ENCODE measurements at regions not wholly inside any gene's neighbourhood (a gene's known extent, or its start where the extent isn't known, plus 50 kb on each side); places are given as distances from the start of the nearest gene placed in this dataset.

DNA sequence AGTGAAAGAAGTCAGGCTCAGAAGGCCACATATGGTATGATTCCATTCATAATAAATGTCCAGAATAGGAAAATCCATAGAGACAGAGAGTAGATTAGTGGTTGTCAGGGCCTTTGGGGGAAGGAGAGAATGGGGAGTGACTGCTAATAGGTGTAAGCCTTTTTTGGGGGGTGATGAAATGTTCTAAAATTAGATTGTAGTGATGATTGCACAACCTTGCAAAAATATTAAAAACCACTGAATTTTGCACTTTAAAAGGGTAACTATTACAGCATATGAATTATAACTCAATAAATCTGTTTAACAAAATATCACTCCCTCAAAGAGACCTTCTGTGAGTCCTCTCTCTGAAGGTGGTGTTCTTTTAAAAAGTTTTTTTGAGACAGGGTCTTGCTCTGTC, 72.3 kb upstream of the GRK3 start:
- intact Hi-C loops (cut with micrococcal nuclease), result no loop called here

More for the DNA sequence above, 72.3 kb upstream of the GRK3 start:
- no peaks in the 10 kb centered on the region for H3K9me1 ChIP-seq (replicated peaks; ENCODE audit: control insufficient read depth, extremely low read depth, insufficient read depth, low read length)
- H3K4me2 ChIP-seq (ENCODE audit: insufficient read depth, low read length), result no peak overlapping the region
- DNase-seq (ENCODE audit: low read depth, low spot score) (no peak), FAIRE-seq (no peak)
- H3K79me2 ChIP-seq (ENCODE audit: control insufficient read depth, insufficient read depth, low read length), result no peaks in the 10 kb centered on the region
- no peaks in the 10 kb centered on the region for H3K27me3 ChIP-seq (ENCODE audit: control insufficient read depth in 2 of 2, insufficient read depth in 2 of 2, low read length in 2 of 2)
- H3K4me1 ChIP-seq (ENCODE audit: control insufficient read depth, extremely low read depth, insufficient read depth, low read length), result no peaks in the 10 kb centered on the region
- dilution Hi-C loops (cut with MboI; ENCODE audit: extremely low pct_ligation_motif_present, low sequenced_read_pairs), result no loop called here
- H3K4me3 ChIP-seq (replicated peaks in 1 of 3; ENCODE audit: insufficient read depth in 1 of 3, low read depth in 1 of 3, low read length in 3 of 3), result no peak overlapping the region
- TF ChIP-seq EZH2 (IDR thresholded peaks at IDR 0.05; ENCODE audit: borderline replicate concordance, low read depth, low read length, severe bottlenecking) (no peak), MAX (IDR thresholded peaks at IDR 0.05; ENCODE audit: insufficient read depth, insufficient read length) (no peak), POLR2A (IDR thresholded peaks at IDR 0.05; ENCODE audit: low read depth, low read length) (no peak), JUN (IDR thresholded peaks at IDR 0.05; ENCODE audit: borderline replicate concordance, insufficient read depth, insufficient read length, low read depth) (no peak), FOS (IDR thresholded peaks at IDR 0.05; ENCODE audit: borderline replicate concordance, insufficient read depth, low read length) (no peak), GATA2 (IDR thresholded peaks at IDR 0.05; ENCODE audit: insufficient read depth, insufficient read length, low read depth, low read length) (no peak), POLR2AphosphoS5 (IDR thresholded peaks at IDR 0.05; ENCODE audit: insufficient read depth, low read depth, low read length) (no peak), MYC (IDR thresholded peaks at IDR 0.05; ENCODE audit: low read depth, low read length) (no peak), CTCF (IDR thresholded peaks at IDR 0.05; ENCODE audit: extremely low read depth in 1 of 2, insufficient read depth in 1 of 2, low read depth in 1 of 2, low read length in 2 of 2) (no peak)
- POLR2A ChIA-PET, result no interaction called here
- CTCF ChIA-PET, result no interaction called here
- H2AFZ ChIP-seq (ENCODE audit: low read depth, low read length), result no peak overlapping the region
- no peak overlapping the region for H3K27ac ChIP-seq (ENCODE audit: insufficient read depth, low read depth, low read length)
- no peaks in the 10 kb centered on the region for H3K36me3 ChIP-seq (ENCODE audit: control insufficient read depth in 2 of 2, extremely low read depth in 1 of 2, insufficient read depth in 2 of 2, low read length in 2 of 2)
- H4K20me1 ChIP-seq (replicated peaks; ENCODE audit: control insufficient read depth, extremely low read depth, insufficient read depth, low read length), result no peaks in the 10 kb centered on the region
- H3K9ac ChIP-seq (replicated peaks; ENCODE audit: extremely low read depth, insufficient read depth, low read length), result no peak overlapping the region
- BruUV-seq (replicated peaks), result no TSS peak
- H3K9me3 ChIP-seq (replicated peaks; ENCODE audit: control insufficient read depth, insufficient read depth, low read length), result no peaks in the 10 kb centered on the region
